ENCODE measurements at regions not wholly inside any gene's neighbourhood (a gene's known extent, or its start where the extent isn't known, plus 50 kb on each side); places are given as distances from the start of the nearest gene placed in this dataset.

DNA sequence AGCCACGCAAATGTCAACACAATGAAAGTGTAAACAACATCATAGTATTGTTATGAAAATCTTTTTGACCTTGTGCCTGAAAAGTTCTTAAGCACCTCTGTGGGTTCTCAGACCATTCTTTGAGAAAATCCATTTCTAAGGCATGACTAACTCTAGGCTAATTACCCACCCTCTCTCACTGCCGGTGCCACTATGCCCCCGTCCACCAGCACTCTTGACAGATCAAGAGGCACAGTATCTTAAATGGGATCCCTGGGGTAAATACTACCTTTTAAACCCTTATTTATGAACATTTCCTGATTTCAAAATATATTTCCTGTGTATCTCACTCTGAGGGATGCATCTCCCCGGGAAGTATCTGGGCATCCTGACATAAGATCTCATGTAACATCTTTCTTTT lies 607.5 kb downstream of the METTL15 start:
- Histone ChIP-seq H3K9me3 (no peaks in the 10 kb centered on the region), H3K4me3 (no peak overlapping the region), H3K27ac (no peak overlapping the region), H3K27me3 (no peaks in the 10 kb centered on the region), H3K36me3 (no peaks in the 10 kb centered on the region), H3K4me1 (no peaks in the 10 kb centered on the region)
- DNase-seq (ENCODE audit: low spot score): no peak
- TF ChIP-seq, protein P1, sequence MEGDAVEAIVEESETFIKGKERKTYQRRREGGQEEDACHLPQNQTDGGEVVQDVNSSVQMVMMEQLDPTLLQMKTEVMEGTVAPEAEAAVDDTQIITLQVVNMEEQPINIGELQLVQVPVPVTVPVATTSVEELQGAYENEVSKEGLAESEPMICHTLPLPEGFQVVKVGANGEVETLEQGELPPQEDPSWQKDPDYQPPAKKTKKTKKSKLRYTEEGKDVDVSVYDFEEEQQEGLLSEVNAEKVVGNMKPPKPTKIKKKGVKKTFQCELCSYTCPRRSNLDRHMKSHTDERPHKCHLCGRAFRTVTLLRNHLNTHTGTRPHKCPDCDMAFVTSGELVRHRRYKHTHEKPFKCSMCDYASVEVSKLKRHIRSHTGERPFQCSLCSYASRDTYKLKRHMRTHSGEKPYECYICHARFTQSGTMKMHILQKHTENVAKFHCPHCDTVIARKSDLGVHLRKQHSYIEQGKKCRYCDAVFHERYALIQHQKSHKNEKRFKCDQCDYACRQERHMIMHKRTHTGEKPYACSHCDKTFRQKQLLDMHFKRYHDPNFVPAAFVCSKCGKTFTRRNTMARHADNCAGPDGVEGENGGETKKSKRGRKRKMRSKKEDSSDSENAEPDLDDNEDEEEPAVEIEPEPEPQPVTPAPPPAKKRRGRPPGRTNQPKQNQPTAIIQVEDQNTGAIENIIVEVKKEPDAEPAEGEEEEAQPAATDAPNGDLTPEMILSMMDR (IDR thresholded peaks at IDR 0.05): no peak

DNA sequence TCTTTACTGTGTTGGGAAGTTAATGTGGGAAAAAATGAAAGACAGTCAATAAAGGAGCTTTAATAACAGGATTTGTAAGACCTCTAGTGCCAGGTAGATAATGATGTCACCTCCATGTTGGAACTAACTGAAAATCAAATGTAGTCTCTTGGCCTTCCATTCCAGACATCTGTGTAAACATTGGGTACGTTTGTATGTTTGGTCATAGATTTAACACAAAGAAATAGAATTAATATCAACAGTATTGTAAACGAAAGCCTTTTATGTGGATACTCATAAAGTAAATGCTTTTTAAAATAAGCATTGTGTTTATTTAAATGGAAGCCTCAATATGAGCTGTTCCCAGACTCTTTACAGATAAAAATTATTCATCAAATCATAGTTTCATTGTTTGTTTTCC lies 605.7 kb downstream of the METTL15 start:
- Histone ChIP-seq H3K27ac (no peak overlapping the region), H3K4me3 (no peak overlapping the region), H3K4me1 (no peaks in the 10 kb centered on the region), H3K27me3 (no peaks in the 10 kb centered on the region), H3K9me3 (no peaks in the 10 kb centered on the region), H3K36me3 (no peaks in the 10 kb centered on the region)
- TF ChIP-seq, protein P1 (IDR thresholded peaks at IDR 0.05): no peak
- no peak for DNase-seq (ENCODE audit: low spot score)

DNA sequence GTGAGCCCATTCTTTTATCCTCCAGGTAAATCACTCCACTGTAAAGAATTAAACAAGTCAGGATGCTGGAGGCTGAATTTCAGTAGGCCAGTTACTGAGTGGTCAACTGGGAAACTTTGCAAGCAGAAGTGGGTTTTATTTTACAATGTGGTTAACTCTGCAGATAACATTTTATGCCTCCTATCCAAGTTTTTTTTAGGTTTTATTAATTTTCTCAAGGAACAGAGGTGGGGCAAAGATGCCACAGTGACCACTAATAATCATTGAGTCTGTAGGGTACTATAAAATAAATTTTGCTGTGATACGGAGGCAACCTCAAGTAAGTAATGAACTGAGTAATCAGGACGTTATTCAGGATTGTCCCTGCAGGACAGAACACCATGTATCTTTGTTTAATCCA lies 599.9 kb downstream of the METTL15 start:
- Histone ChIP-seq H3K9me3 (no peaks in the 10 kb centered on the region), H3K36me3 (no peaks in the 10 kb centered on the region), H3K4me1 (no peaks in the 10 kb centered on the region), H3K27me3 (no peaks in the 10 kb centered on the region), H3K27ac (no peak overlapping the region), H3K4me3 (no peak overlapping the region)
- no peak for DNase-seq (ENCODE audit: low spot score)
- TF ChIP-seq, protein P1 (IDR thresholded peaks at IDR 0.05): no peak

DNA sequence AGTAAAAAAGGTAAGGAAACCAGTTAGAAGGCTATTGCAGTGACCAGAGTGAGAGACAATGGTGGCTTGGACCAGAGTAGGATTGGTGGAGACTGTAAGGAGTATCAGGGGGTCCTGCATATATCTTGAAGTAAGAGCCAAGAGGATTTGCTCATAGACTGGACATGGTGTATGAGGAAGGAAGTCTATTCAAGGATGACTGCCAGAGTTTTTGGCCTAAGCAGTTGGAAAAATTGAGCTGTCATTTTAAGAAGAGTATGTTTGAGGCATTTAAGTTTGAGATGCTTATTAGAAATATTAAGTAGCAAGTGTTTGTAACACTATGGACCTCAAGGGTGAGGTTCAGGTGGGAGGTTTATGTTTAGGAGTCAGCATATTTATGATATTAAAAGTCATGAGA lies 596.6 kb downstream of the METTL15 start:
- Histone ChIP-seq H3K9me3 (no peaks in the 10 kb centered on the region), H3K36me3 (no peaks in the 10 kb centered on the region), H3K27me3 (no peaks in the 10 kb centered on the region), H3K4me3 (no peak overlapping the region), H3K27ac (no peak overlapping the region), H3K4me1 (no peaks in the 10 kb centered on the region)
- DNase-seq (ENCODE audit: low spot score): no peak
- TF ChIP-seq, protein P1 (IDR thresholded peaks at IDR 0.05): no peak

DNA sequence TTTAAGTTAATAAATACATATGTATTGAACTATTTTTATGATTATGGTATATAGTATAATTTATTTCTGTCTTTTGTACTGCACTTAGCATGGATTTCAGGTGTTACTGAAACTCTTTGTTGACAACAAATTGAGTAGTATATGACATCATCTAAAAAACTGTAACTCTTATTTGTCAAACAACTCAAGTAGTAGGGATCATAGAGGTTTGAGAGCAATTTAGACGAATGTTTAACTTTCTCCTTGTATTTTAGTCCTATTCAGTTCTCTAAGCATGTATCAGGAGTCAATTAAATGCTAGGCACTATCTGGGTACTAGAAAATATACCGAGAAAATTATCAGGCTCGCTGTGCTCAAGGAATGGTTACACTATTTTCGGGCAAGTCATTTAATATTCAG lies 595.2 kb downstream of the METTL15 start:
- H3K4me1 ChIP-seq: no peaks in the 10 kb centered on the region
- no peak for DNase-seq (ENCODE audit: low spot score)
- no peak overlapping the region for H3K27ac ChIP-seq
- no peaks in the 10 kb centered on the region for H3K27me3 ChIP-seq
- H3K9me3 ChIP-seq: no peaks in the 10 kb centered on the region
- H3K36me3 ChIP-seq: no peaks in the 10 kb centered on the region
- TF ChIP-seq, protein P1 (IDR thresholded peaks at IDR 0.05): no peak
- H3K4me3 ChIP-seq: no peak overlapping the region

DNA sequence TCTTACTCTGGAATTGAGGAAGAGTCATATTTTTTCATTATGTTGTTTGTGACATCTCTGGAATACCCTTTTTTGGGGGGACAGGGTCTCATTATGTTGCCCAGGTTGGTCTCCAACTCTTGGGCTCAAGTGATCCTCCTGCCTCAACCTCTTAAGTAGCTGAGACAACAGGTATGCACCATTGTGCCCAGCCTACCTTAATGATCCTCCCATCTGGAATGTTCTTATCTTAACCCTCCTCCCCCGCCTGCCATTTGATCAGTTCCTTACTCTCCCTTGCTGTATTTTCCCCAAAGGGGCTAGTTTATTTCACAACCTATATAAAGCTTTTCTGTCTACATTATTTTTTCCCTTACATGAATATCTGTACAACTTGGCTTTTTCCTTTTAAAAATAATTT lies 594.7 kb downstream of the METTL15 start:
- H3K27ac ChIP-seq: no peak overlapping the region
- no peaks in the 10 kb centered on the region for H3K9me3 ChIP-seq
- H3K4me1 ChIP-seq: no peaks in the 10 kb centered on the region
- H3K36me3 ChIP-seq: no peaks in the 10 kb centered on the region
- DNase-seq (ENCODE audit: low spot score): no peak
- H3K4me3 ChIP-seq: no peak overlapping the region
- TF ChIP-seq, protein P1 (IDR thresholded peaks at IDR 0.05): no peak
- H3K27me3 ChIP-seq: no peaks in the 10 kb centered on the region

All from right atrium auricular region (tissue), 2 donors.